ENCODE measurements at regions not wholly inside any gene's neighbourhood (a gene's known extent, or its start where the extent isn't known, plus 50 kb on each side); places are given as distances from the start of the nearest gene placed in this dataset.

DNA sequence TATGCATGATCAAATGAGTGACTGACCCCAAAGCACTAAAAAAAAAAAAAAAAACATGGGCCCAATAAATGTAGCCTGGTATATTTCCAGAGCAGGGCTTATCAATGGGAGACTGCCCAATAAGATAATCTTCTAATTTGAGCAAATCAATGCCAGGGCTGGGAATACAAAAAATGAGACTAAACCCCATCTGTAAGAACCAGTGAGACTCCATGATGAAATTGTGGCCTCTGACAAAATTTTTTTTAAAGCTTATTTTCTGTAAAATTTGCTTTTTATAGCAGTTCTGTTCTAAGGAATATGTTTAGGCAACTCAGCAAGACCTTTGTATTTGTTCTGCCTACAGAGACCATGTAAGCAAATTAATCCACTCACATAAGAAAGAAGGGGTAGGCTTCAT, 186.8 kb upstream of the CCDC150 start:
- Histone ChIP-seq H4K20me1 (replicated peaks; ENCODE audit: control insufficient read depth, extremely low read depth, insufficient read depth, low read length) (no peaks in the 10 kb centered on the region), H2AFZ (ENCODE audit: low read depth, low read length) (no peak overlapping the region), H3K4me1 (ENCODE audit: control insufficient read depth, extremely low read depth, insufficient read depth, low read length) (peaks cover 4% of the 10 kb centered on the region), H3K27ac (ENCODE audit: insufficient read depth, low read depth, low read length) (no peak overlapping the region), H3K27me3 (ENCODE audit: control insufficient read depth in 2 of 2, insufficient read depth in 2 of 2, low read length in 2 of 2) (no peaks in the 10 kb centered on the region), H3K4me2 (ENCODE audit: insufficient read depth, low read length) (no peak overlapping the region), H3K79me2 (ENCODE audit: control insufficient read depth, insufficient read depth, low read length) (no peaks in the 10 kb centered on the region), H3K4me3 (replicated peaks in 1 of 3; ENCODE audit: insufficient read depth in 1 of 3, low read depth in 1 of 3, low read length in 3 of 3) (no peak overlapping the region), H3K9ac (replicated peaks; ENCODE audit: extremely low read depth, insufficient read depth, low read length) (no peak overlapping the region), H3K36me3 (ENCODE audit: control insufficient read depth in 2 of 2, extremely low read depth in 1 of 2, insufficient read depth in 2 of 2, low read length in 2 of 2) (no peaks in the 10 kb centered on the region), H3K9me1 (replicated peaks; ENCODE audit: control insufficient read depth, extremely low read depth, insufficient read depth, low read length) (no peaks in the 10 kb centered on the region), H3K9me3 (replicated peaks; ENCODE audit: control insufficient read depth, insufficient read depth, low read length) (no peaks in the 10 kb centered on the region)
- dilution Hi-C loops (cut with MboI; ENCODE audit: extremely low pct_ligation_motif_present, low sequenced_read_pairs) (no loop called here), intact Hi-C loops (cut with micrococcal nuclease) (loop anchor here (1.0 to 2.0 kb wide), 8 partner anchors 18 to 374 kb away; no protein-coding TSS in a partner anchor)
- ChIA-PET CTCF (interaction anchor here (1.1 to 5.2 kb wide), 27 partner anchors 11 to 375 kb away, joined by 4 to 104 read pairs (median 14); no protein-coding TSS in a partner anchor), POLR2A (no interaction called here)
- FAIRE-seq (no peak), DNase-seq (ENCODE audit: low read depth, low spot score) (no peak)
- TF ChIP-seq MYC (IDR thresholded peaks at IDR 0.05; ENCODE audit: low read depth, low read length) (no peak), CTCF (IDR thresholded peaks at IDR 0.05; ENCODE audit: extremely low read depth in 1 of 2, insufficient read depth in 1 of 2, low read depth in 1 of 2, low read length in 2 of 2) (no peak), POLR2A (IDR thresholded peaks at IDR 0.05; ENCODE audit: low read depth, low read length) (no peak), EZH2 (IDR thresholded peaks at IDR 0.05; ENCODE audit: borderline replicate concordance, low read depth, low read length, severe bottlenecking) (no peak), POLR2AphosphoS5 (IDR thresholded peaks at IDR 0.05; ENCODE audit: insufficient read depth, low read depth, low read length) (no peak), FOS (IDR thresholded peaks at IDR 0.05; ENCODE audit: borderline replicate concordance, insufficient read depth, low read length) (no peak), JUN (IDR thresholded peaks at IDR 0.05; ENCODE audit: borderline replicate concordance, insufficient read depth, insufficient read length, low read depth) (no peak), GATA2 (IDR thresholded peaks at IDR 0.05; ENCODE audit: insufficient read depth, insufficient read length, low read depth, low read length) (no peak)
- TF ChIP-seq, protein P1, sequence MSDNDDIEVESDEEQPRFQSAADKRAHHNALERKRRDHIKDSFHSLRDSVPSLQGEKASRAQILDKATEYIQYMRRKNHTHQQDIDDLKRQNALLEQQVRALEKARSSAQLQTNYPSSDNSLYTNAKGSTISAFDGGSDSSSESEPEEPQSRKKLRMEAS (IDR thresholded peaks at IDR 0.05; ENCODE audit: insufficient read depth, insufficient read length): no peak
- no TSS peak for BruUV-seq (replicated peaks)

All from endothelial cell of umbilical vein (primary cell).